ENCODE measurements at regions not wholly inside any gene's neighbourhood (a gene's known extent, or its start where the extent isn't known, plus 50 kb on each side); places are given as distances from the start of the nearest gene placed in this dataset.
A peak's percentile ranks its signal among the peaks of the same experiment; 100 is the strongest.

DNA sequence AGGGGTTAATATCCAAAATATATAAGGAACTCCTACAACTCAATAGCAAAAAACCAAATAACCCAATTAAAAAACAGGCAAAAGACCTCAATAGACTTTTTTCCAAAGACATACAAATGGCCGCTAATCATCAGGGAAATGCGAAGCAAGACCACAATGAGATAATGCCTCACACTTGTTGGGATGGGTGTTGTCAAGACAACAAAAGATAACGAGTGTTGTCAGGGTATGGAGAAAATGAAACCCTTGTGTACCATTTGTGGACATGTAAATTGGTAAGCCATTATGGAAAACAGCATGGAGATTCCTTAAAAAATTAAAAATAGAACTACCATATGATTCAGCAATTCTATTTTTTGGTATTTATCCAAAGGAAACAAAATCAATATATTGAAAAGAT, 620.2 kb downstream of the ACTL7B start:
- DNase-seq (ENCODE audit: low spot score): no peak

DNA sequence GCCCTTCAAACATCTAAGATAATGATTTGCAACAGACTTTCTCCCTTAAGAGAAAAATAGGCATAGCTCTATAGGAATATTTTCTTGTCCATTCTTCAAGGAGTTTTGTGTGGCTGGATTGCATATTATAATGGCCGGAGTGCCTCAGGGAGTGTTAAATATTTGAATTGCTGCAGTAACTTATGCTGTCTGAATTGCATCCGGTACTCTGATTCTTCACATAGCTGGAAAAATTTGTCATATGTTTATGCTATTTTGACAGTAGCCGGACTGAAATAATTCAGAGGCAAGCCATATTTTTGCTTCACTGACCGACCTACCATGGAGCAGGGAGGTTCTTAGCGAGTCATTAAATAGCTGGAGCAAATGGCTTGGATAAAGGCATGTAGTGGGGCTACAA, 621.0 kb downstream of the ACTL7B start:
- DNase-seq (ENCODE audit: low spot score): no peak

DNA sequence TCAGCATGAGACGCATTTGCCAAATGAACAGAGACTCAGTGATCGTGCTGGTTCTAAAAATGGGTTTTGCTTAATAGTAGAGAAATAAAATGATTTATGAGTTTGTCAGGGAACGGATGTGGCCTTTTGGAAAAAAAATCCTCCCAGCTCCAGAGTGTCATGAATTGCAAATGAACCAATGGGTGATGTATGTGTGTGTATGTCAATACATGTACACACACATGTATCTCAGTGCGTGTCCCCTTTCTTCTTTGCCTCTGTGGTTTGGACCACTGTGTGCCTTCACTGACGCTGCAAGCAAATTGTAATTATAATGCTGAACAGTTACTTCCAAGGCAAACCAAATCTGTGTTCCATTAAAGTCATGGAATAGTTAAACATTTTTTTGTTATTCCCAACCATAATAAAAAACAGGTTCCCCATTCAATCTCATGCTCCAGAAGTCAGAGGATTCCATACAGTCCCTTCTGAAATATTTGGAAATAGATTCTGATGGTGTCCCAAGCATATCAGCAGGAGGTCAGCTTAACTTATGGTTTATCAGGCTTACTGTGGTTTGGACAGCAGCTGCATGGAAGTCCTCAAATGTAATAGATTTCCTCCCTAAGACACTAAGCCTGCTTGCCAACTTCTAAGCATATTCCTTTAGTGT, 630.5 kb downstream of the ACTL7B start:
- DNase-seq (ENCODE audit: low spot score): no peak

DNA sequence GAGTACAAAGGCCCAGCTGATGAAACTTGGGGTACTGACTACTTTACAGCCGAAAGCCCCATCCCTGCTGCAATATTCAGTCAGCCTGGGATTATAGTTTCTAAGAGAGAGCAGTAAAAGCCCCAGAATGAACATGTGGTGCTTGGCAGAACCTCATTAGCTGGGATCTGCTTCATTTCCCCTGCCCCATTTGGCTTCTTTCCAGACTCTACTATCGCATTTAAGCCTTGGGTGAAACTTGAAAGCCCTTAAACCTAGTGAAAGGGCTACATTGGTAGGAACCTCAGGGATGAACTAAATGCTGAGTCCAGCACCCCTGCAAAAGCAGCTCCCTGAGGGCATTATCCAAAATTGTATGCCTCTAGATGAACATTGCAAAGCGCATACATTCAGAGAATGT, 631.1 kb downstream of the ACTL7B start:
- no peak for DNase-seq (ENCODE audit: low spot score)

DNA sequence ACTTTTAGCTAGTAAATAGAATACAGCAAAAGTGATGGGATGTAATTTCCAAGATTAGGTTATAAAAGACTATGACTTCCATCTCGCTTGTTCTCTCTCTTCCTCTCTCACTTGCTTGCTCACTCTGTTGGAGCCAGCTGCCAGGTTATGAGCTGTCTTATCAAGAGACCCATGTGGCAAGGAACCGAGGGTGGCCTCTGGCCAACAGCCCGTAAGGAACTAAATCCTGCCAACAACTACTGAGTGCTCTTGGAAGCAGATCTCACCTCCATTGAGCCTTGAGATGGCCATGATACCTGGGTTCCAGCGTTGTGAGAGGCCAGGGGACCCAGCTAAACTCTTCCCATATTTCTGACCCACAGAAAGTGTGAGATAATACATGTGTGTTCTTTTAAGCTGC, 636.1 kb downstream of the ACTL7B start:
- no peak for DNase-seq (ENCODE audit: low spot score)

DNA sequence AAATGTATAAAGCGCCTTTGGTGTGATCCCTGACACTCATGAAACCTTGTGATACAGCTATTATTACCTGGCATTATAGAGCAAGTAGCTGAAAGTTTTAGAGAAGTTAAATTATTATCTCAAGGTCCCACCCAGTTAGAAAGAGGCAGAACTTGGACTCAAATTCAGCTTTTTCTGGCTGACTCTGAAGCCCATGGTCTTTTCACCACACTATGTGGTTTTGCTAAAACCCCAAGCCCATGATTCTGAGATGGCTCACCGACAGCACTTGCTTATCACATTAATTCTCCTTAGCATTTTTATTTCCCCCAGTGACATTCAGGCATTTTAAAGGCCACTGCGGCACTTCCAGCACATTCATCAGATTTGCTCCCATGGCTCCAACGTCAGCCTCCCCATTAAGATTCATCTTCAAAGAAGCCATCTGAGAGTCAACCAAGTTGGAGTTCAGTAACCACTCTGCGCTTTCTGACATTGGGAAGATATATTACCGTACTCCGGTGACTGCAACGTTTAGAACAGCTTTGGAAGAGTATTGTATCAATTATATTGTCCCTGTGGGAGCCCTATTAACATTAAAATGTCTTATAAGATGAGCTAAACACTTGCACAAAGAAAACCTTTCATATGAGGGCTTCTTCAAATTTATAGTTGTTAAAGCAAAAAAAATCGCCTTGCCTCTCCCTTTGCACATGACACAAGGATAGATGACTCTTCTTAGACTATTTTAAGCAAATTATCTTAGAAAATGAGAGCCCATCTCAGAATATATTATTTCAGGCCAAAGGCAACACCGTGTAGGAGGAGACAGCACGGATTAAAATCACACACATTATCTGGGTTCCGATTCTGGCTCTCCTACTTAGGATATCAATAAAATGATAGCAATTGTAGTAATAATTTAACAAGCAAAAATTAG, 638.1 kb downstream of the ACTL7B start:
- no peak for DNase-seq (ENCODE audit: low spot score)

DNA sequence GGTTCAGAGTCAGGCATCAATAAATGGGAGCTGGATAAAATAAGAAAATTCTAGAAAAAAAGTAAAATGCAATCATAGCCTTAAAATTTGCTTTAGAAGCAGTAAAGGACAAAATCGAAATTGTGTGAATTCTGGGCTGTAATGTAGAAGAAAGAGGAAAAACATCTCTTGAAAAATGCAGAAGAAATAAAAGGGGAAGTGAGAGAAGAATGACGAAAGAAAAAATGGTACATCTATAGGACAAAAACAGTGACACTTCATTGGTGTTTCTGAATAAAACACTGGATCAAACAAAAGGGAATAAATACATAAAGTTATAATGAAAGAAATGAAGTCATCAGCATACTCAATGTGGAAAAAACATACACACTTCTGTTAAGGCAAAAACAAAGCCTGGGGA, 642.3 kb downstream of the ACTL7B start:
- no peak for DNase-seq (ENCODE audit: low spot score)

DNA sequence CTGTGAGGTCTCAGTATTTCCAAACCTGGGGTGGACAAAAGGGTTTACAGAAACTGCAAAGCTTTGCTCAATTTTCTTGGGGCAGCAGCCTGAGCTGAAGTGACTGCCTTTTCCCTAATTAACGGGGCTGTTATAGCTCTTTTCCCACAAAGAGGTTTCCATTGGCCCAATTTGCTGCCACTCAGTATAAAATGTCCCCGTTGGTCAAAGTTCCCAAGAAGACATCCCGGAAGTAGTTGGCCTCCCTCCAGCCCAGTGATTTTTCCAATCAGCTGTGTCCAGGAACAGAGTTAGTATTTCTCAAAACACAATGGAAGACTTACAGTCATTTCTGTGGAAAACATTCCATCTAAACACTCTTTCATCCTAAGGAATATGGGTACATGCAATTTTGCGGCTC, 643.6 kb downstream of the ACTL7B start:
- DNase-seq (ENCODE audit: low spot score): no peak

DNA sequence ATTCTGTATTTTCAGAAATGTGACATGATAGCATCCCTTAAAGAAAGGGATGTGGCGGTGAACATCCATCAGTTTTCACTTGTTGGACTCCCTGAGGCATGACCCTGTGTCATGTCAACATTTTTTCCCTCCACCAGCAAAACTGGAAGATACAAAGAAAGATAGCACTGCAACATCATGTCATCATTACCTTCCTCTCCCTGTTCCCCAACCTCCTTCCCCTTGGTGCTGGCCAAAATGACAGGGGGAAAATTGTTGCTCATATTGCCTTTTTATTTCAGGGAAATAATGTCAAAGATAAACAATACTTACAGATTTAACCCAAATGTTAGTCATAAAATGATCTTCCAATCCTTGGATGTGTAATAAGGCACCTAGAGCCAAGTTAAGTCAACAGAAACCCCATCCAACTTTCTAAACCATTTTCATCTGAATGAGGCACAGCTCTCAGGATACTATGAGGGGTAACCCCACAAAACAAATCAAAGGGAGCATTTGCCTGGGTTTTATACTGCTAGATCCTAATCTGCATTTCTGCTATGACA, 644.3 kb downstream of the ACTL7B start:
- DNase-seq (ENCODE audit: low spot score): no peak

DNA sequence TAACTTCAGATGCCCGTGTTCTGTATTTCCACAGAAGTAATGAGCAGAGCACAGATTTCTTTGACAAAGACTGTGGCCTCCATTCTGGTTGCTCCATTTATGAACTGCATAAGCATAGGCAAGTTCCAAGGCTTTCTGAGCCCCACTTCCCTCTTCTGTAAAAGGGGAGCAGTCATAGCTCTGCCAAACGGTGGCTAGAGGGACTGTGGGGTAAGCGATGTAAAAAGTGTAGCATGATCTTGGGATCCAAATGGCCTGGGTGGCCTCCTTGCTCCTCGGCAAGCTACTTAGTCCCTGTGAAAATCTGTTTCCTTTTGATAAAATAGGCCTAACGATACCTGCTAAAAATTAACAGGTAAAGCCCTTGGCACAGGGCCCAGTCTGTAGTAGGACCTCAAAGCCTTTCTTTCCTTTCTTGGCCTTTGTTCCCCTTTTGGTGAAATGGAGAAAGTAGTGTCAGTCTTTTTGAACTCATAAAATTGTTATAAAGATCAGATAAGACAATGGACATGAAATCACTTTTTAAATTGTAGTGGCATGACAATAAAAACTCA, 646.6 kb downstream of the ACTL7B start:
- no peak for DNase-seq (ENCODE audit: low spot score)

DNA sequence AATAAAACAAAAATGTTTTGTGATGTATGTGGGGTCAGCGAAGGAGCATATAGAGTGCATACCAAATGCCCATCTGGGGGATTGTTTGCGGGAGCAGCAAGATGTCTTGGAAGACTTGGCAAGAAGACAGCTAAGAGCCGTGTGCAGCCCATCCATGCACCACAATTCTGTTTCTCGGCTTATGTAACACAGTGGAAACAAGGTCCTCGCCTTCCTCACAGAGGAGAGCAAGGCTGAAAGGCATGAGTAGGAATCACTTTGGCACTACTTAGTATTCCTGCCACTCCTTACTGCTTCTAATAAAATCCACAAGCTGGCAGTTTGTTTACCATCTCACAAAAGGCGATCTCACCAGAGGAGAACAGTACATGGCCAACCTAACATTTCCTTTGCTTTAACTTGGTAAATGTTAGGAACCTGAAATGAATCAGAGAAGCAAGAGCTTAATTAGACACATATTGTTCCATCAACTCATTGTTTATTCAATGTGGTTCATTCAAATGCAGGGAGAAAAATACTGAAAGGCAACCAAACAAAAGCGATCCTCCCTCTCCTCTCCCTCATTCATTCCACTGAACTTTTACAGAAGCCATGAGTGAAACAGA, 648.1 kb downstream of the ACTL7B start:
- no peak for DNase-seq (ENCODE audit: low spot score)

DNA sequence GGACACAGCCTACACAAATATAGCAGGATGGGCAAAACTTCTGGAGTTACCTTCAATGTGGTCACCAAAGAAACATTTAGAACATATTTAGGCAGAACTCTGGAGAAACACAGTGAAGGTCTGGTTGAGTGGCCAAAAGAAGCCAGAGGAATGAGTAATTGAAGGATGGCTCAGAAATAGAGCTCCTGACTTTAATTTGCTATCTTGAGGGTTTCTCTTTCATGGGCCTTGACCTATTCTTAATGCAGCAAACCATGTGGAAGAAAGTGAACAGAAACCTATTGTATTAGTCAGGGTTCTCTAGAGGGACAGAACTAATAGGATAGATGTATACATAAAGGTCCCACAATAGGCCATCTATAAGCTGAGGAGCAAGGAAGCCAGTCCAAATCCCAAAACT, 650.5 kb downstream of the ACTL7B start:
- DNase-seq (ENCODE audit: low spot score): no peak

DNA sequence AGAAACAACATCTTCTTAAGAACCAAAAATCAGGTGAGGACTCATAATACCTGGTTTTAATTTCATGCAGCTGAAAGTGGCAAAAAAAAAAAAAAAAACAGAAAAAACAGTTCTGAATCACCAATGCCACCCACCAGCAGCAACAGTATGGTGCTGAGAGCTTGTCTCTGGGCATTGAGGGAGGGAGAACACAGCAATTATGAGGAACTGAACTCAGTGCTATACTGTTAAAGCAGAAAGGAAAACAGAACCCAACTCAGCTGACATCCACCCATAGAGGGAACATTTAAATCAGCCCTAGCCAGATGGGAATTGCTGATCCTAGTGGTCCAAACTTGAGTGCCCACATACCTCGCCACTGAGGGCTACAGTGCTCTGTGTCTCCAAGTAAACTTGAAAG, 657.9 kb downstream of the ACTL7B start:
- no peak for DNase-seq (ENCODE audit: low spot score)

DNA sequence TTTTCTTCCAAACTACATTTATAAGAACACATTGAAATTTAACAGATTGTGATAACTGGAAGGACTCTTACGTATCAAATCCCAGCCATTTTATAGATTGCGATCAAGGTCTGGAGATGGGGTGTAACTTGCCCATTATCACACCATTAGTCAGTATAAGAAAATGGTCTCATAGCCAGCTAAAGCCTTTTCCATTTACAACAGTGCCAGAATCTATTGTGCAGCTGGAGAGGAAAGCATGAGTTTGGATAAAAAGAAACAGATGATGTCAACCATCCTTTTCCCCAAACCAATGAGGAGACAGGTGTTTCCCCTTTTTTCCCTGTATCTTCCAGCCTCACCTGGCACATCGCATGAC, 658.8 kb downstream of the ACTL7B start:
- DNase-seq (ENCODE audit: low spot score): no peak

DNA sequence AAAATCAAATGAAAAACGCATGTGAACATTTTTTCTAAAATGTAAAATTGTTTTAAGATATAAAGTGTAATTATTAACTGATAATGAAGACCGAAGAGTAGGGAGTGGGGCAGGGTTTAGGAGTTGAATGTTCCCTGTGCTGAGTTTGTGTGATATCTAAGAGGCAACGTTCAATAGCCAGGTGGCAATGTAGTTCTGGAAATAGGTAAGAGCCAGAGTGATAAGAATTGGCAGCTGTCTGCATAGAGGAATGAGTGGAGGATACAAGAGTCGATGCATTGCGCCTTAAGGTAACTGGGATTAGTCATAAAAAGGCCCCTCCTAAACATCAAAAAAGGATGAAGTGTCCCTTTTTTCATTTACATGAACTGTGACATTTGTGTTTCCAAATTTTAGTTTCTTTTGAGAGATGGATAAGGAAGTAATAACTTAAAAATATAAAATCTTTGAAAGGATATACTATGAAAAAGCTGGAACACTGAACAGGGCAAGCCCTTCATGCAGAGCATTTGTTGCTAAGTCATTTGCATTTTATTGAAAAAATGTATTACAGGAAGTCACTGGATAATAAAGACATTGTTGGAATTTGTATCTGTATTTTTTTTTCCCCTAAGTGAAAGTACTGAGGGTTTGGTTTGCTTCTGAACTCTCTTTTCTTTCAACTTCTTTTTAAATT, 659.3 kb downstream of the ACTL7B start:
- DNase-seq (ENCODE audit: low spot score): no peak

DNA sequence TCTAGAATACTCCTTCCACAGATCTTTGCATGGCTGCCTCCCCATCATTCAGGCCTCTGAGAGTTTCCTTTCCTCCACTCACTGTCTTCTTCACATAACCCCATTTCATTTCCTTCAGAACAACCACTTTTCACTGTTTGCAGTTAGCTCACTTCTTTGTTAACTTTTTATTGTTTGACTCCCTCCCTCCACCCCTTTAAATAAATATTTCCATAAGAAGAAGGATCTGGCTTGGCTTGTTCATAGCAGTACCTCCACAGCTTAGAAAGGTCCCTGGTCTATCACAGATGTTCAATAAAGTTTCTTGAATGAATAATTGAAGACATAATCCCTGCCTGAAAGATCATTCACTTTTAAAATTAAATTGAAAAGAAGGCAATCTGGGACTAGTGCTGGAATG, 661.6 kb downstream of the ACTL7B start:
- DNase-seq (ENCODE audit: low spot score): no peak

DNA sequence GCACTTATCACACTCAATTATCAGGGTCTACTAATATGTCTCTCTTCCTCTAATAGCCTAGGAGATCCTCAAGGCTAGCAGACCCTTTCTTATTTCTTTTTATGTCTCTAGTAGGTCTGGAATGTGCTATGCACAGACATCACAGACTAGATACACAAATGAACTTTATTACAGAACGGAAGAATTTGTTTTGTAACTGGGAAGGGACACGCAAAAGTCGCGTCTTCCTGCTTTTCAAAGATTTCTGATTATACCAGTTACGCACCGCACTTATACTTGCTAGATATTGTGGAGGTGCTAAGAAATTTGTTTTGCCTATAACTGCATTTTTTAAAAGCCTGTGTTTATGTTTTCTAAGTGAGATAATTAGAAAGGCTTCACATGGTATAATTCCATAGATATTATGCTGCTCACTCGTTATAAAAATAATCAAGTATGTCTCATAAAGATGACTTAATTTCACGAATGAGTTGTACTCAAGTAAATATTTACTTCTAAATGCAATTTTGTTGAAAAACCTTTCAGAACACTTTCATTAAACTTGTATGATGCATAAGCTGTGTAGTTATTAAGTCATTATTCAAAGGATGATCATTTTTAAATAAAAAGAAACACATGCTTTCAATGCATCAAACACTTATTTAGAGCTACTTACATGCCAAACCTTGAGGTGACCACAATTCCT, 662.6 kb downstream of the ACTL7B start:
- no peak for DNase-seq (ENCODE audit: low spot score)

DNA sequence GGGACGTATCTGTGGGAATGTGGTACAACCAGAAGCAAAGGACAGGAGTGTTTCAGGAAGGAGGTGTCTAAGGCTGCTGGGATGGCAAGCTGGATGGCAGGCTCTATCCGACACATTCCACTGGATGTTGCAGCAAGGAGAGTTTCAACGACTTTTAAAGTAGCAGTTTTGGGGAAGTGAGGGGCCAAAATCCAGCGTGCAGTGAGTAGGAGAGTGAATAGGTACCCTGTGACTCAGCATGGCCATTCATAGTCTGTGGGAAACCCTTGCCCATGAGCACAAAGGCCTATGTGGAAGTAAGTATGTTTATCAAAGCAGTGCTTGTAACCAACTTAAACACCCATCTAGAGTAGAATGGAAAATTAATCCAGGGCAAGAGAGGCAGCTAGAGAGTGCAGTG, 664.7 kb downstream of the ACTL7B start:
- DNase-seq (ENCODE audit: low spot score): no peak

DNA sequence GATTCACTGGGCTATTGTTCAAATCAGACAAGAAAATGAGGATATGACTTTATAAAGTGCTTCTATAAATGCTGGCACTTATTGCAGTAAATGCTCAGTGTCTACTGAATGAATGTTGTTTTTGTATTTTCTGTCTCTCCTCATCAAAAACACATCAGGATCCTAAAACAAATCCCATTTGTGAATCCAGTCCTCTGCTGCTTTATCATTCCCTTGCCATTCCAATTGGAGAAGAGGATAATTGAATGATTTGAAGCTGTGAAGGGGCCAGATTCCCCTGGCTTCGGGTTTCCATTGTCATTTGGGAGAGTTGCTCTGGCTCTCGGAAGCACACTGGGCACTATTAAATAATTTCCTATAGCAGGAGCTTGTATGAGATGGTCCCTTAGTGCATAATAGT, 666.8 kb downstream of the ACTL7B start:
- no peak for DNase-seq (ENCODE audit: low spot score)

DNA sequence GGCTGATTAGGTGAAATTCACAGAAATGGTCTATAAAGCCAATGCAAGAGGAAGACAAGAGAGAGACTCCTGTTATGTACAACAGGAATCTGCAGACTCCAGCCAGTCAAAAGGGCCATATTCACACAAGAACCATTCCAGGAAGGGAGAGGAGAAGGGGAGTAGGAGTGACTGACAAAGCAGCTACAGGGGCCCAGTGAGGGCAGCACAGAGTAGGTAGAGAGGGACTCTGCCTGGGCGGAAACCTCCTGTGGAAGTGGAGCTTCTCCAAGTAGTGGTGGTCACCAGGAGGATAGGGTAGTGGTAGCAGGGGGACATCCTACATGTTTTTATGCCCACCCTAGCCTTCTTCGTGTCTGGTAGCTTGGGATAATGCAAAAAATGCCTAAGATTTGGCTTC, 667.3 kb downstream of the ACTL7B start:
- DNase-seq (ENCODE audit: low spot score): no peak

DNA sequence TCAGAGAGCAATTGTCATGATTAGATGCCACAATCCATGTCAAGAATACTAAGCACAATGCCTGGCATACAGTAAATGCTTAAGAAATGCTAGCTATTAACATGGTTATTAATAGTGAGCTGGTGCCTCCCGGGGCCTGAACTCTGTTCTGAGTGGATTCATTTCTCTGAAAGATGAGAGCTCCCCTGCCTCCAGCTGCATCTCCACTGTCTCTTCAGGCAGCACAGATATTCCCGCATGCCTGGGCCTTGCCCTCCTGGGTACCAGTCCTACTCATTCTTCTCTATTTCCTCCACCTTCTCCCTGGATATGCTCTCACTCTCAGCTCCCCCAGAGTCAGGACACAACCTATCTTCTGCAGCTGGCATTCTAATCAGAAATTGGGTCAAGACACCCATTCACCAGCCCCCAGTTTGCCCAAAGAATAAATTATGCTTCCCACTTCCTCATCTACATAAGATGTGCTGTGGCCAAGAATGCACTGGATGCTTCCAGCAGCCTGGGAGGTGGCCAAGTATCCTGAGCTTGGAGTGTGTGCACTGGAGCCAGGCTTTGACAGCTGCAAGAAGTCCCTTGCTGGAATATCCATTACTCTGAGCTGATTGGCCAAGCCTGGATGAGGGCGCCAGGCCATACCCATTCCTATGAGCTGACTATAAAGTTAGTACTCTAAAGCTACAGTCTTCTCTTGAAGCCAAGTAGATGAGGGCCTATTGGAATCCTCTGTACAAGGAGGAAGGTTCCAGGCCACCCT, 669.0 kb downstream of the ACTL7B start:
- peak; percentile 72 for DNase-seq (ENCODE audit: low spot score)
